ENCODE measurements at regions not wholly inside any gene's neighbourhood (a gene's known extent, or its start where the extent isn't known, plus 50 kb on each side); places are given as distances from the start of the nearest gene placed in this dataset.
"Not testable (repeated sequence)": the region's sequence is repeated elsewhere in the genome, so short reads cannot be mapped to it uniquely, and the experiment has no call there.

DNA sequence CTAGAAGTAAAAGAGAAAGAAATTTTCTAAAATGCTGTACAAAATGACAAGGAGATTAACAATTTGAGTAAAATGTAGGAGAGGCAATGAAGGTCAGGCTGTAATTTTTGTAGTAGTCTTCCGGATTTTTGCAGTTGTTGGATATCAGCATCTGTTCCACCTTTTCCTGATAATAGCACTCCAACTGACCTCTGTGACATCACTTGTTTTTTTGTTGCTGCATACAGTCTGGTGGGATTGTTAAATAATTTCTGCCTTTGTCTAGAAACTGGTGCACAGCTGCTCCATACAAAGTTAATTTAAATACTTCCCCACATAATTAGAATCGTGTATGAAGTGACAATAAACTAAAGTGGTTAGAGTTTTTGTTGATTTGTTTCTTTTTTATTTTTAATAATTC, 731.4 kb downstream of the PLOD2 start:
- H3K4me1 Mint-ChIP-seq (ENCODE audit: low read depth), result no peaks in the 10 kb centered on the region
- no peaks in the 10 kb centered on the region for H3K27me3 Mint-ChIP-seq (ENCODE audit: low read depth)
- no peaks in the 10 kb centered on the region for H3K36me3 Mint-ChIP-seq (ENCODE audit: low read depth)
- no peaks in the 10 kb centered on the region for H3K9me3 Mint-ChIP-seq
- H3K27ac Mint-ChIP-seq, result no peak overlapping the region
- H3K4me3 Mint-ChIP-seq, result no peak overlapping the region

DNA sequence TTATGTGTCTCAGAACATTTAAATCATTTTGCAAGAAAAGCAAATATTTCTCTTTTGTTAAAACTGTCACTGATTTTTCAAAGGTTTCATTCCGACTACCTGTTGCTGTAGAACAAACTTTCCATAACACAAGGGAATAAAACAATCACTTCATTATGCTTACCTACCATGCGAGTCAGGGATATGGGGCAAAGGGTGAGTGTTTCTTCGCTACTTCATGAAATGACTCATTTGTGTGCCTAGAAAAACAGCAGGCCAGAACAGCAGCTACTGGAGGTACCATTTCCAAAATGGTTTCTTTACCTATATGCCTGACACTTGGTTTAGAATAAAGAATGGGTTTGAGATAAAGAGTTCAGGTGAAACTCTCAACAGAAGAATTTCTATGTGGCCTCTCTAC, 712.5 kb downstream of the PLOD2 start:
- H3K27me3 Mint-ChIP-seq (ENCODE audit: low read depth), result no peaks in the 10 kb centered on the region
- no peaks in the 10 kb centered on the region for H3K4me1 Mint-ChIP-seq (ENCODE audit: low read depth)
- no peak overlapping the region for H3K4me3 Mint-ChIP-seq
- H3K27ac Mint-ChIP-seq, result no peak overlapping the region
- no peaks in the 10 kb centered on the region for H3K9me3 Mint-ChIP-seq
- H3K36me3 Mint-ChIP-seq (ENCODE audit: low read depth), result no peaks in the 10 kb centered on the region

GRCh38 chr3:145450018-145450682, 710.8 kb downstream of the PLOD2 start:
- H3K27ac Mint-ChIP-seq, result no peak overlapping the region
- H3K4me1 Mint-ChIP-seq (ENCODE audit: low read depth), result no peaks in the 10 kb centered on the region
- H3K4me3 Mint-ChIP-seq, result no peak overlapping the region
- H3K27me3 Mint-ChIP-seq (ENCODE audit: low read depth), result no peaks in the 10 kb centered on the region
- no peaks in the 10 kb centered on the region for H3K9me3 Mint-ChIP-seq
- no peaks in the 10 kb centered on the region for H3K36me3 Mint-ChIP-seq (ENCODE audit: low read depth)

DNA sequence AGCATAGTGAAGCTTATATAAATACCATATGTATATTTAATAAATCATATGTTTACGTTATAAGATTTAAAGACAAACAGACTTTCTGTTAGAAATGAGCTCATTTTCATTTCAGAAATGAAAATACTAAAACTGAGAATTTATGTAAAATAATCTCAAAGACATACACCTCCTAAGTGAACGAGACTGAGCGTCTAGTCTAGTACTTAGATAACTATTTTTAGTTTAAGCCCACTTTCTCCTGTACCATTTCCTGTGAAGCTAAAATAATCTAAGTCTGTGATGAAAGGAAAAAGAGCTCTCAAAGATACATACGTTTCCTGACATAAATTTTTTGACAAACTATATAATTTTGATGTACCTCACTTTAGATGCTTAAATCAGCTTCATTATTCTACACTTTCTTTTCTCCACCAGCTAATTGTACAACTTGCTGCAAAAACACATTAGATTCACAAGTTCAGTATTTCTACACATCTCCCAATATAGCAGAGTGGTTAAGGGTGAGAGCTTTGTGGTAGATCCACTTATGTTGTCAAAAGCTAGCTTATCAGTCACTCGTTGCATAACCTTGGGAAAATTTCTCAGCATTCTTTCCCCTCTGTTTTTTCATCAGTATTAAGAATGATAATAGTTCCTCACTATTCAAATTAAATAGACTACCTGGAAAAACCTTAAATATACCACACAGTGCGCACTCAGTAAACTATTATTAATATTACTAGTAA, 703.0 kb downstream of the PLOD2 start:
- Mint-ChIP-seq H3K27ac (no peak overlapping the region), H3K4me1 (ENCODE audit: low read depth) (no peaks in the 10 kb centered on the region), H3K9me3 (no peaks in the 10 kb centered on the region), H3K27me3 (ENCODE audit: low read depth) (no peaks in the 10 kb centered on the region), H3K4me3 (no peak overlapping the region), H3K36me3 (ENCODE audit: low read depth) (no peaks in the 10 kb centered on the region)

- not testable (repeated sequence) for H3K4me3 Mint-ChIP-seq; H3K9me3 Mint-ChIP-seq; H3K4me1 Mint-ChIP-seq (ENCODE audit: low read depth); H3K36me3 Mint-ChIP-seq (ENCODE audit: low read depth); H3K27ac Mint-ChIP-seq; H3K27me3 Mint-ChIP-seq (ENCODE audit: low read depth)
Measured at GRCh38 chr3:145459681-145460080, 701.3 kb downstream of the PLOD2 start.

- Mint-ChIP-seq H3K36me3 (ENCODE audit: low read depth) (no peaks in the 10 kb centered on the region), H3K27me3 (ENCODE audit: low read depth) (no peaks in the 10 kb centered on the region)
Measured at GRCh38 chr3:145471976-145472375, 689.0 kb downstream of the PLOD2 start.

GRCh38 chr3:145482735-145483134, 678.2 kb downstream of the PLOD2 start:
- not testable (repeated sequence) for H3K27ac Mint-ChIP-seq; H3K4me3 Mint-ChIP-seq; H3K4me1 Mint-ChIP-seq (ENCODE audit: low read depth); H3K27me3 Mint-ChIP-seq (ENCODE audit: low read depth); H3K36me3 Mint-ChIP-seq (ENCODE audit: low read depth); H3K9me3 Mint-ChIP-seq

More at GRCh38 chr3:145471976-145472375, 689.0 kb downstream of the PLOD2 start:
- Mint-ChIP-seq H3K4me3 (no peak overlapping the region), H3K27ac (no peak overlapping the region), H3K4me1 (ENCODE audit: low read depth) (no peaks in the 10 kb centered on the region), H3K9me3 (peaks cover 4% of the 10 kb centered on the region)

- H3K4me3 Mint-ChIP-seq, result no peak overlapping the region
- H3K36me3 Mint-ChIP-seq (ENCODE audit: low read depth), result no peaks in the 10 kb centered on the region
- no peaks in the 10 kb centered on the region for H3K4me1 Mint-ChIP-seq (ENCODE audit: low read depth)
Measured at GRCh38 chr3:145483992-145484391, 677.0 kb downstream of the PLOD2 start.

DNA sequence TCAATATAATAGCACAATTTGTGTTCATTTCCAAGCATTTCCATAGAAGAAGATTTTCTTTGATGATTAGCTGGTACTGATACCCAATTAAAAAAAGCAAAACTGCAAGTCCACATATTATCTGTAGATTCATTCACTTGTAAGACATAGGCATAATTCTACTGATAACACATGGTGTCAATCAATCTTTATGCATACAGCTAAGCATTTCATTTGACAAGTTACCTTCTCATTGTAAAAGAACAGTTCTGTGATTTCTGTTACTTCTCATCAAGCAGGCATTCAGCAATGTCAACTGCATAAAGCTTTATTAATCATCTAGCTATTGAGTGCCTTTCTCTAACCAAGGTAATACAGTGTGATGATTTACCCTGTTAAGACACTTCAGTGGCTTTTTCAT, 672.0 kb downstream of the PLOD2 start:
- H3K4me1 Mint-ChIP-seq (ENCODE audit: low read depth), result no peaks in the 10 kb centered on the region
- H3K9me3 Mint-ChIP-seq, result no peaks in the 10 kb centered on the region

More at GRCh38 chr3:145483992-145484391, 677.0 kb downstream of the PLOD2 start:
- H3K27ac Mint-ChIP-seq, result no peak overlapping the region
- H3K9me3 Mint-ChIP-seq, result no peaks in the 10 kb centered on the region
- no peaks in the 10 kb centered on the region for H3K27me3 Mint-ChIP-seq (ENCODE audit: low read depth)

GRCh38 chr3:145490088-145491048, 670.6 kb downstream of the PLOD2 start:
- H3K27ac Mint-ChIP-seq, result no peak overlapping the region
- no peaks in the 10 kb centered on the region for H3K27me3 Mint-ChIP-seq (ENCODE audit: low read depth)
- H3K4me1 Mint-ChIP-seq (ENCODE audit: low read depth), result no peaks in the 10 kb centered on the region
- no peaks in the 10 kb centered on the region for H3K36me3 Mint-ChIP-seq (ENCODE audit: low read depth)
- no peak overlapping the region for H3K4me3 Mint-ChIP-seq
- no peaks in the 10 kb centered on the region for H3K9me3 Mint-ChIP-seq

More for the DNA sequence above, 672.0 kb downstream of the PLOD2 start:
- H3K27me3 Mint-ChIP-seq (ENCODE audit: low read depth), result no peaks in the 10 kb centered on the region
- no peaks in the 10 kb centered on the region for H3K36me3 Mint-ChIP-seq (ENCODE audit: low read depth)
- no peak overlapping the region for H3K27ac Mint-ChIP-seq
- no peak overlapping the region for H3K4me3 Mint-ChIP-seq

GRCh38 chr3:145492456-145492855, 668.5 kb downstream of the PLOD2 start:
- Mint-ChIP-seq H3K9me3 (no peaks in the 10 kb centered on the region), H3K27me3 (ENCODE audit: low read depth) (no peaks in the 10 kb centered on the region), H3K36me3 (ENCODE audit: low read depth) (no peaks in the 10 kb centered on the region), H3K27ac (no peak overlapping the region), H3K4me1 (ENCODE audit: low read depth) (no peaks in the 10 kb centered on the region), H3K4me3 (no peak overlapping the region)

DNA sequence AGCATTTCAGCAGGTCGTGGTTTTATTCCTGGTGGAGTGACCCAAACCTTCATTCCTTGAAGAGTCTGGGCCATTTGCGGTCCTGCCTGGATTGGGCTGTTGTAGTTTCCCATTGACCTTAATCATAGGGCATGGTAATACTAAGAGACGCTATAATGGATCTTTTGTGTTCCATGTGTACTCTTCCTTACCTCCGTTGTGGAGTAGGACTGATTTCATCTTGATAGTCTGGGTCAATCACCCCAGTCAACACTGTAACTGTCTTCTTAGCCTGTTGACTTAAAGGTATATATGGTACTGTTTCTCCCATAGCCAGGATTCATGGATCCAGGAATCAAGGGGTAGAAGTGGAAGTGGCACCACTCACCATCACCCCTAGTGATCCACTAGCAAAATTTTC, 643.6 kb downstream of the PLOD2 start:
- not testable (repeated sequence) for H3K4me1 Mint-ChIP-seq (ENCODE audit: low read depth); H3K27ac Mint-ChIP-seq; H3K9me3 Mint-ChIP-seq; H3K27me3 Mint-ChIP-seq (ENCODE audit: low read depth); H3K4me3 Mint-ChIP-seq; H3K36me3 Mint-ChIP-seq (ENCODE audit: low read depth)

DNA sequence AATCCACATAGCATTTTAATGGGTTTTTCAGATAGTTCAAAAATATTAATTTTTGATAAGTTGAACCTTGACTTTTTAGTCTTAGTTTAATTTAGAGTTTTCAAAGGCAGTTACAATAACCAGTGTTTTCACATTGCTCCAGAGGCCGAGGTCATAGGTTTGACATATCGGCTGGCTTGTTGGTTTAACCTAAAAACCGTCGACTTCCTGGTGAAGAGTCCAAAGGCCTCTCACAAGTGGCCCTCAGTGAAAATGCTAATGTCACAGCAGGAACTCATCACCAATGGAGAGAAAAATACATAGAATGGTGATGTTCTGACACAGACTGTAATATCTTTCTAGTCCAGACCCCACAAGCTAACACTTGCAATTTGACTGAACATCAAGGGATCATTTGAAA, 642.3 kb downstream of the PLOD2 start:
- no peak overlapping the region for H3K4me3 Mint-ChIP-seq
- no peaks in the 10 kb centered on the region for H3K36me3 Mint-ChIP-seq (ENCODE audit: low read depth)
- H3K27ac Mint-ChIP-seq, result no peak overlapping the region
- no peaks in the 10 kb centered on the region for H3K27me3 Mint-ChIP-seq (ENCODE audit: low read depth)
- no peaks in the 10 kb centered on the region for H3K4me1 Mint-ChIP-seq (ENCODE audit: low read depth)
- H3K9me3 Mint-ChIP-seq, result no peaks in the 10 kb centered on the region

GRCh38 chr3:145519398-145520047, 641.5 kb downstream of the PLOD2 start:
- no peaks in the 10 kb centered on the region for H3K27me3 Mint-ChIP-seq (ENCODE audit: low read depth)
- H3K27ac Mint-ChIP-seq, result no peak overlapping the region
- no peak overlapping the region for H3K4me3 Mint-ChIP-seq
- no peaks in the 10 kb centered on the region for H3K4me1 Mint-ChIP-seq (ENCODE audit: low read depth)
- H3K36me3 Mint-ChIP-seq (ENCODE audit: low read depth), result no peaks in the 10 kb centered on the region
- no peaks in the 10 kb centered on the region for H3K9me3 Mint-ChIP-seq
